ENCODE measurements at regions not wholly inside any gene's neighbourhood (a gene's known extent, or its start where the extent isn't known, plus 50 kb on each side); places are given as distances from the start of the nearest gene placed in this dataset.

DNA sequence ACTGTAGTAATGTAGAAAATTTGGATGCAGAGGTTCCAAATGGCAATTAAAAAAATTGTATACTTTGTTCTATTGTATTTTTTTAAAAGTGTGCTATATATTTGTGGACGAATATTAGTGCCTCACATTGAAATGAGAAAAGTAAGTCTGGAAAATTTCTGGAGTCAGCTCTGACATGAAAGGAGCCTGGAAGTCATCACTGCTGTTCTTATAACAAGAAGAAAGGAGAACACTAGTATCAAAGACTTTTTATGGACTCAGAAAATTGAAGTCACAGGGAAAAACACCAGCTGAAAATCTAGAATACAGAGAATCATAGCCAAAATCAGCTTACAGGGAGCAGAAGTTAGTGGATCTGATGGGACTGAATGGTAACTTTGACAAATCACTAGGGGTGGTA, 1450.7 kb upstream of the SPRY2 start:
- no peaks in the 10 kb centered on the region for H3K9me3 ChIP-seq
- WGBS, 2 donors: 64 to 84% methylated on average over 1 of the region's 1 CpG
- DNase-seq: no peak

DNA sequence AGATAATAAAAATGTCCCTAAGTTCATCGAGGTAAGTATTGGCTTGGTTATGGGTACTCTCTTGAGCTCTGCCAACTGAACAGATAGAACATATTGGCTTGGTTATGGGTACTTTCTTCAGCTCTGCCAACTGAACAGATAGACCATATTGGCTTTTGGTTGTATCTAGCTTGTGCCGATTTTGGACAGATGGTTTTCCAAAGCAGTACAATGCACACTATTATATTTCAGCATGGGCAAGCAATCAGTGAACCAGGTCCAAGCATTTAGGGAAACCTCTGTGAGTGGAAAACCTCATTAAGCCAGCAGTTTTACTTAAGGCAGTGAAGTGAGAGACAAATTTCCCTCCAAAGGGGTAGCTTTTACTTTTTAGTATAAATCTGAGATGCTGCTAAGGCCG, 1440.5 kb upstream of the SPRY2 start:
- DNase-seq (no peak), ATAC-seq (ENCODE audit: low FRiP score in 2 of 2) (no peak)
- no peak overlapping the region for H3K27ac ChIP-seq
- WGBS, 2 donors: 71 to 80% methylated on average over 2 to 3 of the region's 3 CpGs
- H3K4me3 ChIP-seq: no peak overlapping the region
- no peaks in the 10 kb centered on the region for H3K9me3 ChIP-seq
- no peaks in the 10 kb centered on the region for H3K36me3 ChIP-seq
- TF ChIP-seq POLR2AphosphoS5 (IDR thresholded peaks at IDR 0.05) (no peak), POLR2A (IDR thresholded peaks at IDR 0.05) (no peak)
- H3K27me3 ChIP-seq: no peaks in the 10 kb centered on the region
- H3K4me1 ChIP-seq: no peaks in the 10 kb centered on the region

More for the DNA sequence above, 1450.7 kb upstream of the SPRY2 start:
- H3K4me3 ChIP-seq: no peak overlapping the region
- no peak overlapping the region for H3K27ac ChIP-seq
- ATAC-seq (ENCODE audit: low FRiP score in 2 of 2): no peak
- H3K4me1 ChIP-seq: no peaks in the 10 kb centered on the region
- H3K36me3 ChIP-seq: no peaks in the 10 kb centered on the region
- no peaks in the 10 kb centered on the region for H3K27me3 ChIP-seq
- TF ChIP-seq EP300 (IDR thresholded peaks at IDR 0.05) (no peak), POLR2AphosphoS5 (IDR thresholded peaks at IDR 0.05) (no peak), POLR2A (IDR thresholded peaks at IDR 0.05) (no peak)
- TF ChIP-seq, protein P1, sequence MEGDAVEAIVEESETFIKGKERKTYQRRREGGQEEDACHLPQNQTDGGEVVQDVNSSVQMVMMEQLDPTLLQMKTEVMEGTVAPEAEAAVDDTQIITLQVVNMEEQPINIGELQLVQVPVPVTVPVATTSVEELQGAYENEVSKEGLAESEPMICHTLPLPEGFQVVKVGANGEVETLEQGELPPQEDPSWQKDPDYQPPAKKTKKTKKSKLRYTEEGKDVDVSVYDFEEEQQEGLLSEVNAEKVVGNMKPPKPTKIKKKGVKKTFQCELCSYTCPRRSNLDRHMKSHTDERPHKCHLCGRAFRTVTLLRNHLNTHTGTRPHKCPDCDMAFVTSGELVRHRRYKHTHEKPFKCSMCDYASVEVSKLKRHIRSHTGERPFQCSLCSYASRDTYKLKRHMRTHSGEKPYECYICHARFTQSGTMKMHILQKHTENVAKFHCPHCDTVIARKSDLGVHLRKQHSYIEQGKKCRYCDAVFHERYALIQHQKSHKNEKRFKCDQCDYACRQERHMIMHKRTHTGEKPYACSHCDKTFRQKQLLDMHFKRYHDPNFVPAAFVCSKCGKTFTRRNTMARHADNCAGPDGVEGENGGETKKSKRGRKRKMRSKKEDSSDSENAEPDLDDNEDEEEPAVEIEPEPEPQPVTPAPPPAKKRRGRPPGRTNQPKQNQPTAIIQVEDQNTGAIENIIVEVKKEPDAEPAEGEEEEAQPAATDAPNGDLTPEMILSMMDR (IDR thresholded peaks at IDR 0.05): no peak

DNA sequence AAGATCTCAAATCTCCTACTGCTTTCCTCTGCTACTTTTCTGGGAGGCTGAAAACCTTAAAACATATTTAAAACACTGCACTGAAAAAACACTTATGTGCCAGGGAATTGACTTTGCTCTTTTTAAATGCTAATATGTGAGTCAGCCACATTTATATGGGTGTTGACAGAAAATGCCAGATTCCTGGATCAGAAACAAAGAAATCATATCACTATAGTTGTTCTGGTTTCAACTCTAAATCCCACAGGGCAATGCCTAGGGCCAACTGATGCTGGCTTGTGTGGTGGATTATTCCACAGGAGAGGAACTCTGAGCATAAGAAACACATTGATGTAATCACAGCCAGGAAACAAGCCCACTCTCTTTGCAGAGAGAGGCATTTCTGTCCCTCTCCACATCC, 1439.0 kb upstream of the SPRY2 start:
- H3K27ac ChIP-seq: no peak overlapping the region
- H3K36me3 ChIP-seq: no peaks in the 10 kb centered on the region
- DNase-seq (no peak), ATAC-seq (ENCODE audit: low FRiP score in 2 of 2) (no peak)
- H3K27me3 ChIP-seq: no peaks in the 10 kb centered on the region
- no peak overlapping the region for H3K4me3 ChIP-seq
- no peaks in the 10 kb centered on the region for H3K4me1 ChIP-seq
- no peaks in the 10 kb centered on the region for H3K9me3 ChIP-seq
- TF ChIP-seq EP300 (IDR thresholded peaks at IDR 0.05): no peak
- no peak for TF ChIP-seq POLR2A (IDR thresholded peaks at IDR 0.05)
- TF ChIP-seq, protein P1 (IDR thresholded peaks at IDR 0.05): no peak
- TF ChIP-seq POLR2AphosphoS5 (IDR thresholded peaks at IDR 0.05): no peak

DNA sequence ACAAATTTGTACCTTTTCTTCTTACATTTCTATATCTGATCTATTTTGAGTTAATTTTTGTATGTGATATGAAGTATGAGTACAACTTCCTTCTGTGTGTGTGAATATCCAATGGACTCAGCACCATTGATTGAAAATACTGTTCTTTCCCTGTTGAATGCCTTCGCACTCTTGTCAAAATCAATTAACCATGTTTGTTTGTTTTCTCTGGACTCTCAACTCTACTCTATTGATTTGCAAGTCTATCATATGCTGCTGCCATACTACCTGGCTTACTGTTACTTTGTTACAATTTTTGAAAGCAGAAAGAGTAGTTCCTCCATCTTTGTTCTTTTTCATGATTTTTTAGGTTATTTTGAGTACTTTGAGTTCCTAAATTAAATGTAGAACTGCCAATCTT, 1437.4 kb upstream of the SPRY2 start:
- H3K4me3 ChIP-seq: no peak overlapping the region
- no peaks in the 10 kb centered on the region for H3K9me3 ChIP-seq
- no peak for DNase-seq
- WGBS, 2 donors: 96 to 100% methylated on average over 1 of the region's 1 CpG
- TF ChIP-seq EP300 (IDR thresholded peaks at IDR 0.05) (no peak), POLR2AphosphoS5 (IDR thresholded peaks at IDR 0.05) (no peak), POLR2A (IDR thresholded peaks at IDR 0.05) (no peak)
- TF ChIP-seq, protein P1 (IDR thresholded peaks at IDR 0.05): no peak
- no peak for ATAC-seq (ENCODE audit: low FRiP score in 2 of 2)
- no peaks in the 10 kb centered on the region for H3K36me3 ChIP-seq
- H3K4me1 ChIP-seq: no peaks in the 10 kb centered on the region
- H3K27me3 ChIP-seq: no peaks in the 10 kb centered on the region
- H3K27ac ChIP-seq: no peak overlapping the region

DNA sequence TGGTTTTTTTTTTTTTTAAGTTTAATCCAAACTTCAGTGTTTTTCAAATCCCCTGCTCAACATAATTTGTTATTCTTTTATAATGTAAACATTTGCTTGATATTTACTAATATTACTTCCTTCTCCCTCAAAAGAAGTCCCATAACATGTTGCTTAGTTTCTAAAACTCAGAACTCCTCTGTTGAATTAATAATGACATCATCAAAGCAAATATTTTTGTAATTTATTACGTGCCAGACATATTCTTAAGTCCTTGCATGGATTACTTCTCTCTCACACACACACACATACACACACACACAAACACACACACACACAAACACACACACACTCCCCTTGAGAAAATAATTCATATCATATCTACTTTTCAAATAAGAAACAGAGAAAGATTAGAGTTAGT, 1432.3 kb upstream of the SPRY2 start:
- TF ChIP-seq, protein P1 (IDR thresholded peaks at IDR 0.05): no peak
- no peak for TF ChIP-seq POLR2AphosphoS5 (IDR thresholded peaks at IDR 0.05)
- TF ChIP-seq EP300 (IDR thresholded peaks at IDR 0.05): no peak
- no peak for TF ChIP-seq POLR2A (IDR thresholded peaks at IDR 0.05)
- ATAC-seq (ENCODE audit: low FRiP score in 2 of 2): no peak
- no peaks in the 10 kb centered on the region for H3K4me1 ChIP-seq
- 38% methylated on average over 1 of the region's 1 CpG for WGBS, 2 donors
- no peaks in the 10 kb centered on the region for H3K9me3 ChIP-seq
- H3K4me3 ChIP-seq: no peak overlapping the region
- H3K36me3 ChIP-seq: no peaks in the 10 kb centered on the region
- DNase-seq: no peak
- H3K27ac ChIP-seq: no peak overlapping the region
- H3K27me3 ChIP-seq: no peaks in the 10 kb centered on the region

Data from upper lobe of left lung (tissue), 6 donors.